ENCODE measurements at regions not wholly inside any gene's neighbourhood (a gene's known extent, or its start where the extent isn't known, plus 50 kb on each side); places are given as distances from the start of the nearest gene placed in this dataset.

GRCh38 chr4:24453951-24454350 lies 130.4 kb downstream of the DHX15 start:
- BruUV-seq (replicated peaks) = no TSS peak
- H4K20me1 ChIP-seq (ENCODE audit: low read length) = no peaks in the 10 kb centered on the region
- no peak overlapping the region for H3K9ac ChIP-seq (ENCODE audit: low read length)
- no peaks in the 10 kb centered on the region for H3K9me2 ChIP-seq (replicated peaks; ENCODE audit: low read length)
- no peak overlapping the region for H3K4me2 ChIP-seq (ENCODE audit: low read length)
- H2AFZ ChIP-seq (ENCODE audit: low read length) = no peak overlapping the region
- no peak overlapping the region for H3K27ac ChIP-seq (ENCODE audit: low read length)
- ATAC-seq (no peak), DNase-seq (no peak)
- no peaks in the 10 kb centered on the region for H3F3A ChIP-seq (ENCODE audit: low read length, unreplicated experiment)
- H3K36me3 ChIP-seq (ENCODE audit: low read depth, low read length) = no peaks in the 10 kb centered on the region
- H3K4me3 ChIP-seq (ENCODE audit: low read length) = no peak overlapping the region
- ChIA-PET CTCF (no interaction called here), POLR2A (ENCODE audit: unreplicated experiment) (no interaction called here)
- TF ChIP-seq CTCF (conservative IDR thresholded peaks at IDR 0.05; ENCODE audit: low read depth, low read length) (no peak), EZH2phosphoT487 (IDR thresholded peaks at IDR 0.05; ENCODE audit: borderline replicate concordance, low read length) (no peak), EZH2 (IDR thresholded peaks at IDR 0.05; ENCODE audit: low read length, unreplicated experiment) (no peak)
- no peaks in the 10 kb centered on the region for H3K4me1 ChIP-seq (ENCODE audit: insufficient read depth, low read length)
- no peaks in the 10 kb centered on the region for H3K9me3 ChIP-seq (ENCODE audit: low read length)
- peaks cover 10% of the 10 kb centered on the region; the same call in 1 of the 2 replicates for H3K27me3 ChIP-seq (ENCODE audit: low read length)
- intact Hi-C loops (cut with micrococcal nuclease) = no loop called here
- no peaks in the 10 kb centered on the region for H3K79me2 ChIP-seq (ENCODE audit: low read length)

- H3K27ac ChIP-seq (ENCODE audit: low read length) = no peak overlapping the region
- no peak overlapping the region for H3K4me2 ChIP-seq (ENCODE audit: low read length)
- no peaks in the 10 kb centered on the region for H3K36me3 ChIP-seq (ENCODE audit: low read depth, low read length)
- H3K4me1 ChIP-seq (ENCODE audit: insufficient read depth, low read length) = no peaks in the 10 kb centered on the region
- H3K27me3 ChIP-seq (ENCODE audit: low read length) = peaks cover 29% of the 10 kb centered on the region; the same call in 1 of the 2 replicates
- H3K79me2 ChIP-seq (ENCODE audit: low read length) = no peaks in the 10 kb centered on the region
- no peak overlapping the region for H3K4me3 ChIP-seq (ENCODE audit: low read length)
- no peak overlapping the region for H2AFZ ChIP-seq (ENCODE audit: low read length)
- POLR2A ChIA-PET (ENCODE audit: unreplicated experiment) = no interaction called here
- no peak overlapping the region for H3K9ac ChIP-seq (ENCODE audit: low read length)
- H3F3A ChIP-seq (ENCODE audit: low read length, unreplicated experiment) = no peaks in the 10 kb centered on the region
- DNase-seq (no peak), ATAC-seq (no peak)
- H4K20me1 ChIP-seq (ENCODE audit: low read length) = no peaks in the 10 kb centered on the region
- CTCF ChIA-PET = no interaction called here
- no peaks in the 10 kb centered on the region for H3K9me2 ChIP-seq (replicated peaks; ENCODE audit: low read length)
- TF ChIP-seq EZH2phosphoT487 (IDR thresholded peaks at IDR 0.05; ENCODE audit: borderline replicate concordance, low read length) (no peak), EZH2 (IDR thresholded peaks at IDR 0.05; ENCODE audit: low read length, unreplicated experiment) (no peak), CTCF (conservative IDR thresholded peaks at IDR 0.05; ENCODE audit: low read depth, low read length) (no peak)
- no TSS peak for BruUV-seq (replicated peaks)
- intact Hi-C loops (cut with micrococcal nuclease) = no loop called here
- no peaks in the 10 kb centered on the region for H3K9me3 ChIP-seq (ENCODE audit: low read length)
These were observed 132.5 kb downstream of the DHX15 start for GRCh38 chr4:24451870-24452269.

- no peak overlapping the region for H3K27ac ChIP-seq (ENCODE audit: low read length)
- no peak for TF ChIP-seq EZH2 (IDR thresholded peaks at IDR 0.05; ENCODE audit: low read length, unreplicated experiment)
- H3K9me2 ChIP-seq (replicated peaks; ENCODE audit: low read length) = no peaks in the 10 kb centered on the region
- no peak overlapping the region for H2AFZ ChIP-seq (ENCODE audit: low read length)
- ATAC-seq (no peak), DNase-seq (no peak)
- H3K9me3 ChIP-seq (ENCODE audit: low read length) = no peaks in the 10 kb centered on the region
- H3K79me2 ChIP-seq (ENCODE audit: low read length) = no peaks in the 10 kb centered on the region
- no peaks in the 10 kb centered on the region for H4K20me1 ChIP-seq (ENCODE audit: low read length)
- H3K36me3 ChIP-seq (ENCODE audit: low read depth, low read length) = no peaks in the 10 kb centered on the region
- ChIA-PET POLR2A (ENCODE audit: unreplicated experiment) (no interaction called here), CTCF (no interaction called here)
- H3K4me2 ChIP-seq (ENCODE audit: low read length) = no peak overlapping the region
- no TSS peak for BruUV-seq (replicated peaks)
- no peaks in the 10 kb centered on the region for H3F3A ChIP-seq (ENCODE audit: low read length, unreplicated experiment)
- no peak overlapping the region for H3K9ac ChIP-seq (ENCODE audit: low read length)
- no peak overlapping the region for H3K4me3 ChIP-seq (ENCODE audit: low read length)
- intact Hi-C loops (cut with micrococcal nuclease) = no loop called here
- no peaks in the 10 kb centered on the region for H3K4me1 ChIP-seq (ENCODE audit: insufficient read depth, low read length)
- H3K27me3 ChIP-seq (ENCODE audit: low read length) = peaks cover 48% of the 10 kb centered on the region
These were observed 141.2 kb downstream of the DHX15 start for GRCh38 chr4:24443200-24443599.
